SK-N-SH (cell line): ENCODE measurements at regions not wholly inside any gene's neighbourhood (a gene's known extent, or its start where the extent isn't known, plus 50 kb on each side); places are given as distances from the start of the nearest gene placed in this dataset.
A peak's percentile ranks its signal among the peaks of the same experiment; 100 is the strongest.

Experiments
- CTCF ChIA-PET: fragments of 300-600, 350-600 bp; formaldehyde crosslinking; extraction: SDS; loops from one replicate; lab custom pipeline; 2021; lab: Yijun Ruan, JAX
- POLR2A ChIA-PET: fragments of 350-600 bp; sonication (Branson Sonifier 250); formaldehyde crosslinking; extraction: SDS; loops from one replicate; lab custom pipeline; 2020; ENCODE audit warnings: antibody characterized with exemption, inconsistent platforms; lab: Yijun Ruan, JAX
- DNase-seq: peaks from one replicate; pipeline ENCODE4 v3.0.0; 2012
- H2AFZ ChIP-seq: fragments of 200-600 bp; sonication (generic); 2 replicates; pipeline ENCODE4 v1.8.1; 2016; ENCODE audit warnings: antibody characterized with exemption, mild to moderate bottlenecking, low read depth
- H3F3A ChIP-seq: fragments of 200-600 bp; sonication (generic); replicated peaks from 2 replicates; pipeline ENCODE3; 2016; ENCODE audit warnings: antibody characterized with exemption, mild to moderate bottlenecking; ENCODE audit not compliant: insufficient read depth
- H3K27ac ChIP-seq, 2 experiments: fragments of 200-500 bp in 1 of 2; fragments of 200-600 bp in 1 of 2; sonication (Bioruptor generic) in 1 of 2; sonication (generic), shearing (Covaris generic) in 1 of 2; 2 replicates each; pipeline versions ENCODE4 v1.5.1 to v1.6.1; 2014 to 2016; ENCODE audit warnings: low read depth in 2 of 2, inconsistent platforms in 1 of 2, low read length in 1 of 2, mild to moderate bottlenecking in 1 of 2, mixed read lengths in 1 of 2
- H3K27me3 ChIP-seq: fragments of 200-600 bp; sonication (generic), shearing (Covaris generic); 2 replicates; pipeline ENCODE4 v1.6.1; 2016; ENCODE audit warnings: mixed run types; ENCODE audit not compliant: insufficient read depth
- H3K36me3 ChIP-seq, 2 experiments: fragments of 200-500 bp in 1 of 2; fragments of 200-600 bp in 1 of 2; sonication (Bioruptor generic) in 1 of 2; sonication (generic) in 1 of 2; replicated peaks in 1 of 2; 2 replicates each; pipeline versions ENCODE3 to v1.5.1; 2014 to 2016; ENCODE audit warnings: low read length in 1 of 2, mild to moderate bottlenecking in 1 of 2; ENCODE audit not compliant: insufficient read depth in 2 of 2, control insufficient read depth in 1 of 2
- H3K4me1 ChIP-seq, 2 experiments: fragments of 200-500 bp in 1 of 2; fragments of 200-600 bp in 1 of 2; sonication (Bioruptor generic) in 1 of 2; sonication (generic), shearing (Covaris generic) in 1 of 2; 2 replicates each; pipeline versions ENCODE4 v1.5.1 to v1.6.1; 2014 to 2016; ENCODE audit warnings: low read depth in 1 of 2, low read length in 1 of 2, mixed run types in 1 of 2; ENCODE audit not compliant: insufficient read depth in 2 of 2, control insufficient read depth in 1 of 2
- H3K4me2 ChIP-seq: fragments of 200-600 bp; sonication (generic), shearing (Covaris generic); 2 replicates; pipeline ENCODE4 v1.6.1; 2017; ENCODE audit warnings: mixed run types
- H3K4me3 ChIP-seq, 2 experiments: fragments of 200-500 bp in 1 of 2; fragments of 200-600 bp in 1 of 2; sonication (Bioruptor generic) in 1 of 2; sonication (generic), shearing (Covaris generic) in 1 of 2; 2 replicates each; pipeline versions ENCODE4 v1.5.1 to v1.8.1; 2014 to 2016; ENCODE audit warnings: low read depth in 2 of 2, inconsistent platforms in 1 of 2, low read length in 1 of 2, mild to moderate bottlenecking in 1 of 2, mixed read lengths in 1 of 2, moderate library complexity in 1 of 2
- H3K79me2 ChIP-seq: fragments of 200-600 bp; sonication (generic); 2 replicates; pipeline ENCODE4 v1.8.1; 2017; ENCODE audit warnings: mild to moderate bottlenecking; ENCODE audit not compliant: insufficient read depth
- H3K9ac ChIP-seq: fragments of 200-600 bp; sonication (generic); 2 replicates; pipeline ENCODE4 v1.6.1; 2017; ENCODE audit warnings: mixed run types
- H3K9me2 ChIP-seq: fragments of 200-600 bp; sonication (generic); 2 replicates; pipeline ENCODE4 v1.6.1; 2017; ENCODE audit warnings: mixed run types
- H3K9me3 ChIP-seq: fragments of 200-600 bp; sonication (generic); 2 replicates; pipeline ENCODE4 v1.6.1; 2017; ENCODE audit warnings: mixed run types, mild to moderate bottlenecking, moderate library complexity
- H4K20me1 ChIP-seq: fragments of 200-600 bp; sonication (generic); 2 replicates; pipeline ENCODE4 v1.6.1; 2017; ENCODE audit warnings: mild to moderate bottlenecking, mixed run types; ENCODE audit not compliant: insufficient read depth
- ELF1 ChIP-seq: IDR thresholded peaks from 2 replicates; pipeline ENCODE4 v1.4.0; 2012
- EP300 ChIP-seq, 2 experiments: IDR thresholded peaks; 2 replicates each; pipeline versions ENCODE4 v1.4.0 to v1.6.1; 2012; ENCODE audit warnings: borderline replicate concordance in 1 of 2, low read depth in 1 of 2, low read length in 1 of 2
- EZH2phosphoT487 ChIP-seq: fragments of 200-600 bp; sonication (generic); IDR thresholded peaks from 2 replicates; pipeline ENCODE4 v1.6.1; 2017; ENCODE audit warnings: low read depth, mixed run types, mild to moderate bottlenecking, antibody characterized with exemption, moderate library complexity, borderline replicate concordance
- FOSL2 ChIP-seq: IDR thresholded peaks from 2 replicates; pipeline ENCODE4 v1.4.0; 2012; ENCODE audit warnings: low read depth, mild to moderate bottlenecking, moderate library complexity, borderline replicate concordance
- FOXJ3 ChIP-seq: sonication (generic); formaldehyde crosslinking; IDR thresholded peaks from 2 replicates; pipeline ENCODE4 v1.5.1; 2020; ENCODE audit warnings: mild to moderate bottlenecking, missing genetic modification reagents
- GABPA ChIP-seq: IDR thresholded peaks from 2 replicates; pipeline ENCODE4 v1.4.0; 2012; ENCODE audit warnings: low read depth, mild to moderate bottlenecking
- JUND ChIP-seq: IDR thresholded peaks from 2 replicates; pipeline ENCODE4 v1.4.0; 2012
- MAX ChIP-seq: IDR thresholded peaks from 2 replicates; pipeline ENCODE4 v1.4.0; 2012; ENCODE audit warnings: low read depth
- MEF2A ChIP-seq: IDR thresholded peaks from 2 replicates; pipeline ENCODE4 v1.4.0; 2012; ENCODE audit warnings: low read depth, borderline replicate concordance
- NRF1 ChIP-seq: IDR thresholded peaks from 2 replicates; pipeline ENCODE4 v1.6.1; 2012; ENCODE audit warnings: low read depth, mild to moderate bottlenecking, low read length
- PBX3 ChIP-seq: IDR thresholded peaks from 2 replicates; pipeline ENCODE4; 2012
- POLR2AphosphoS5 ChIP-seq: IDR thresholded peaks from 2 replicates; pipeline ENCODE4 v1.6.1; 2012; ENCODE audit warnings: low read depth, low read length
- RAD21 ChIP-seq: IDR thresholded peaks from 2 replicates; pipeline ENCODE4 v1.6.1; 2012; ENCODE audit warnings: mild to moderate bottlenecking, low read length
- RCOR1 ChIP-seq: fragments of 150-350 bp; IDR thresholded peaks from 2 replicates; pipeline ENCODE4 v1.6.1; 2017; ENCODE audit warnings: antibody characterized with exemption, low read length
- REST ChIP-seq: IDR thresholded peaks from 2 replicates; pipeline ENCODE4 v1.6.1; 2012; ENCODE audit warnings: mild to moderate bottlenecking, low read depth, low read length, moderate library complexity
- SMC3 ChIP-seq: IDR thresholded peaks from 2 replicates; pipeline ENCODE4 v1.6.1; 2012; ENCODE audit warnings: low read depth, low read length, improper control_type of control experiment
- TCF12 ChIP-seq: IDR thresholded peaks from 2 replicates; pipeline ENCODE4 v1.4.0; 2012
- TEAD4 ChIP-seq: IDR thresholded peaks from 2 replicates; pipeline ENCODE4 v1.4.0; 2012; ENCODE audit warnings: mild to moderate bottlenecking, borderline replicate concordance; ENCODE audit not compliant: insufficient read depth
- WGBS: methylation state at CpG from one replicate; pipeline ENCODE4 v1.1.6; 2017; ENCODE audit warnings: low lambda C conversion rate; 5-methylcytosine and 5-hydroxymethylcytosine counted together
- TF ChIP-seq, protein P1 (sequence below): fragments of 150-350 bp; IDR thresholded peaks from 2 replicates; pipeline ENCODE4 v1.6.1; 2016; ENCODE audit warnings: mild to moderate bottlenecking, low read depth, low read length

DNA sequence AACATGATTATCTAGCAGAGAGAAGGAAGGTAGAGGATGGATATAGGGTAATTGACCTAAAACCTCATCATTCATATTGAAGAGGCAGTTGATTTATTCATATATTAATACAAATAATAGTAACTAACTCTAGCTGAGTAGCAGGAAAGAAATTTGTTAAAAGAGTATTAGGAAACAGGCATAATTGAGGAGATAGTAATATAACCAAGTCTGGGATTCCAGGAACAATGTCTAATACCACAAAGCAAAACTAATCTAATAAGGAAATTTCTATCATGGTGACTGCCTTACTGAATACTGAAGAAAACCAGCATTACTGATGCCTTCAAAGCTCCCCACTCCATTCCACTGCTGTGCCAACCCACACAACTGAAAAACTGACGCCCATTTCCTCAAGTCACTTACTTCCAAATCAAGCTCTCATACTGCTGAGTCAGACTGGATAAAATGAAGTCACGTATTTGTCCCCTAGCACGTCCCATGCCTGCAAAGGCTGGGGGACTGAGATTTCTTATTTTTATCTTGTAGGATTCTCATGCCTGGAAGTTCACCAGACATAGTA is 153.9 kb downstream of the SMC2 start:
- Histone ChIP-seq H3K4me1 (peaks cover 0 to 8% of the 10 kb centered on the region in 2 experiments; a peak in 3 of 4 replicates), H3K27me3 (no peaks in the 10 kb centered on the region), H3F3A (no peaks in the 10 kb centered on the region), H3K79me2 (no peaks in the 10 kb centered on the region), H3K9ac (peak overlapping the region; percentile 34; the same call in 1 of the 2 replicates), H3K9me2 (no peaks in the 10 kb centered on the region), H3K36me3 (no peaks in the 10 kb centered on the region), H3K9me3 (no peaks in the 10 kb centered on the region), H3K4me3 (no peak overlapping the region), H4K20me1 (no peaks in the 10 kb centered on the region), H3K4me2 (peak overlapping the region; percentile 53; the same call in 1 of the 2 replicates), H3K27ac (peak overlapping the region in 1 of 2 experiments; percentile 34; a peak in 2 of 4 replicates), H2AFZ (peak overlapping the region; percentile 86)
- no peak for DNase-seq
- TF ChIP-seq SMC3 (no peak), NRF1 (no peak), REST (no peak), PBX3 (no peak), GABPA (no peak), ELF1 (no peak), FOXJ3 (CRISPR knock-in tag) (no peak), POLR2AphosphoS5 (no peak), RCOR1 (no peak), EZH2phosphoT487 (no peak), MAX (no peak), FOSL2 (no peak; the same call in 1 of the 2 replicates), TCF12 (no peak), EP300 (IDR thresholded peaks at IDR 0.05; ENCODE audit: borderline replicate concordance in 1 of 2, low read depth in 1 of 2, low read length in 1 of 2) (no peak), JUND (no peak), TEAD4 (no peak), RAD21 (no peak), MEF2A (no peak)
- TF ChIP-seq, protein P1, sequence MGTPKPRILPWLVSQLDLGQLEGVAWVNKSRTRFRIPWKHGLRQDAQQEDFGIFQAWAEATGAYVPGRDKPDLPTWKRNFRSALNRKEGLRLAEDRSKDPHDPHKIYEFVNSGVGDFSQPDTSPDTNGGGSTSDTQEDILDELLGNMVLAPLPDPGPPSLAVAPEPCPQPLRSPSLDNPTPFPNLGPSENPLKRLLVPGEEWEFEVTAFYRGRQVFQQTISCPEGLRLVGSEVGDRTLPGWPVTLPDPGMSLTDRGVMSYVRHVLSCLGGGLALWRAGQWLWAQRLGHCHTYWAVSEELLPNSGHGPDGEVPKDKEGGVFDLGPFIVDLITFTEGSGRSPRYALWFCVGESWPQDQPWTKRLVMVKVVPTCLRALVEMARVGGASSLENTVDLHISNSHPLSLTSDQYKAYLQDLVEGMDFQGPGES: no peak
- POLR2A ChIA-PET: no interaction called here
- 27% methylated on average over 3 of the region's 3 CpGs for WGBS
- CTCF ChIA-PET: no interaction called here
